ENCODE measurements at regions not wholly inside any gene's neighbourhood (a gene's known extent, or its start where the extent isn't known, plus 50 kb on each side); places are given as distances from the start of the nearest gene placed in this dataset.

- no peak for TF ChIP-seq CTCF (conservative IDR thresholded peaks at IDR 0.05; ENCODE audit: control insufficient read depth, insufficient read depth, low read depth, low read length)
- DNase-seq (ENCODE audit: low read depth), result no peak
- no peak overlapping the region for H3K4me3 ChIP-seq (ENCODE audit: control insufficient read depth, low read depth, low read length)
These were observed 61.7 kb downstream of the ZFP36L2 start for GRCh38 chr2:43164686-43165085.

GRCh38 chr2:43163584-43164270 is 62.7 kb downstream of the ZFP36L2 start:
- TF ChIP-seq CTCF (conservative IDR thresholded peaks at IDR 0.05; ENCODE audit: control insufficient read depth, insufficient read depth, low read depth, low read length), result no peak
- no peak overlapping the region for H3K4me3 ChIP-seq (ENCODE audit: control insufficient read depth, low read depth, low read length)
- no peak for DNase-seq (ENCODE audit: low read depth)

- no peak for DNase-seq (ENCODE audit: low read depth)
- no peak overlapping the region for H3K4me3 ChIP-seq (ENCODE audit: control insufficient read depth, low read depth, low read length)
- TF ChIP-seq CTCF (conservative IDR thresholded peaks at IDR 0.05; ENCODE audit: control insufficient read depth, insufficient read depth, low read depth, low read length), result no peak
These were observed 64.0 kb downstream of the ZFP36L2 start for GRCh38 chr2:43162511-43162776.

- TF ChIP-seq CTCF (conservative IDR thresholded peaks at IDR 0.05; ENCODE audit: control insufficient read depth, insufficient read depth, low read depth, low read length), result no peak
- DNase-seq (ENCODE audit: low read depth), result no peak
- no peak overlapping the region for H3K4me3 ChIP-seq (ENCODE audit: control insufficient read depth, low read depth, low read length)
These were observed 64.5 kb downstream of the ZFP36L2 start for GRCh38 chr2:43161650-43162510.

GRCh38 chr2:43160778-43161177 is 65.6 kb downstream of the ZFP36L2 start:
- no peak overlapping the region for H3K4me3 ChIP-seq (ENCODE audit: control insufficient read depth, low read depth, low read length)
- DNase-seq (ENCODE audit: low read depth), result no peak
- no peak for TF ChIP-seq CTCF (conservative IDR thresholded peaks at IDR 0.05; ENCODE audit: control insufficient read depth, insufficient read depth, low read depth, low read length)

GRCh38 chr2:43159797-43160196 is 66.6 kb downstream of the ZFP36L2 start:
- no peak for TF ChIP-seq CTCF (conservative IDR thresholded peaks at IDR 0.05; ENCODE audit: control insufficient read depth, insufficient read depth, low read depth, low read length)
- no peak for DNase-seq (ENCODE audit: low read depth)
- no peak overlapping the region for H3K4me3 ChIP-seq (ENCODE audit: control insufficient read depth, low read depth, low read length)

Data from fibroblast of mammary gland (primary cell).